ENCODE measurements at regions not wholly inside any gene's neighbourhood (a gene's known extent, or its start where the extent isn't known, plus 50 kb on each side); places are given as distances from the start of the nearest gene placed in this dataset.
"Not testable (repeated sequence)": the region's sequence is repeated elsewhere in the genome, so short reads cannot be mapped to it uniquely, and the experiment has no call there.

- no peaks in the 10 kb centered on the region for H3K9me3 ChIP-seq (ENCODE audit: control insufficient read depth, low read length)
- no peak overlapping the region for H3K4me2 ChIP-seq (ENCODE audit: low read length)
- no peak overlapping the region for H3K4me3 ChIP-seq (ENCODE audit: low read depth, low read length)
- no peak overlapping the region for H3K9ac ChIP-seq
- no peaks in the 10 kb centered on the region for H3K4me1 ChIP-seq
- no peaks in the 10 kb centered on the region for H3K36me3 ChIP-seq (ENCODE audit: control insufficient read depth, insufficient read depth, low read length)
- no peak for TF ChIP-seq CTCF (IDR thresholded peaks at IDR 0.05)
- H3K79me2 ChIP-seq: no peaks in the 10 kb centered on the region
- no peak overlapping the region for H2AFZ ChIP-seq
- no peaks in the 10 kb centered on the region for H3K27me3 ChIP-seq (ENCODE audit: control insufficient read depth, insufficient read depth, low read length)
- H3K27ac ChIP-seq: no peak overlapping the region
Observed at GRCh38 chr9:102178811-102179210, 440.4 kb upstream of the GRIN3A start.

- H2AFZ ChIP-seq; H3K4me2 ChIP-seq (ENCODE audit: low read length); H3K4me3 ChIP-seq (ENCODE audit: low read depth, low read length); H3K79me2 ChIP-seq; H3K27ac ChIP-seq; H3K9me3 ChIP-seq (ENCODE audit: control insufficient read depth, low read length); H3K36me3 ChIP-seq (ENCODE audit: control insufficient read depth, insufficient read depth, low read length); H3K4me1 ChIP-seq; H3K27me3 ChIP-seq (ENCODE audit: control insufficient read depth, insufficient read depth, low read length); H3K9ac ChIP-seq: not testable (repeated sequence)
Observed at GRCh38 chr9:102174202-102174601, 435.8 kb upstream of the GRIN3A start.

GRCh38 chr9:102164247-102164646, 425.8 kb upstream of the GRIN3A start:
- no peak overlapping the region for H3K4me2 ChIP-seq (ENCODE audit: low read length)
- H3K79me2 ChIP-seq: no peaks in the 10 kb centered on the region
- H2AFZ ChIP-seq: no peak overlapping the region
- no peaks in the 10 kb centered on the region for H3K4me1 ChIP-seq
- no peak overlapping the region for H3K27ac ChIP-seq
- no peak overlapping the region for H3K9ac ChIP-seq
- H3K9me3 ChIP-seq (ENCODE audit: control insufficient read depth, low read length): no peaks in the 10 kb centered on the region
- H3K4me3 ChIP-seq (ENCODE audit: low read depth, low read length): no peak overlapping the region
- no peaks in the 10 kb centered on the region for H3K27me3 ChIP-seq (ENCODE audit: control insufficient read depth, insufficient read depth, low read length)
- no peaks in the 10 kb centered on the region for H3K36me3 ChIP-seq (ENCODE audit: control insufficient read depth, insufficient read depth, low read length)
- TF ChIP-seq CTCF (IDR thresholded peaks at IDR 0.05): no peak

- H3K27me3 ChIP-seq (ENCODE audit: control insufficient read depth, insufficient read depth, low read length): not testable (repeated sequence)
Observed at GRCh38 chr9:102153081-102153480, 414.6 kb upstream of the GRIN3A start.

GRCh38 chr9:102135768-102136167, 397.3 kb upstream of the GRIN3A start:
- TF ChIP-seq CTCF (IDR thresholded peaks at IDR 0.05): no peak
- Histone ChIP-seq H3K4me3 (ENCODE audit: low read depth, low read length) (no peak overlapping the region), H3K9ac (no peak overlapping the region), H3K4me2 (ENCODE audit: low read length) (no peak overlapping the region), H3K4me1 (no peaks in the 10 kb centered on the region), H3K79me2 (no peaks in the 10 kb centered on the region), H3K9me3 (ENCODE audit: control insufficient read depth, low read length) (no peaks in the 10 kb centered on the region), H3K27ac (no peak overlapping the region), H3K36me3 (ENCODE audit: control insufficient read depth, insufficient read depth, low read length) (no peaks in the 10 kb centered on the region), H2AFZ (no peak overlapping the region), H3K27me3 (ENCODE audit: control insufficient read depth, insufficient read depth, low read length) (no peaks in the 10 kb centered on the region)

More at GRCh38 chr9:102153081-102153480, 414.6 kb upstream of the GRIN3A start:
- H3K9ac ChIP-seq; H3K4me1 ChIP-seq; H3K79me2 ChIP-seq; H3K4me2 ChIP-seq (ENCODE audit: low read length); H3K36me3 ChIP-seq (ENCODE audit: control insufficient read depth, insufficient read depth, low read length); H3K9me3 ChIP-seq (ENCODE audit: control insufficient read depth, low read length); H2AFZ ChIP-seq; H3K4me3 ChIP-seq (ENCODE audit: low read depth, low read length); H3K27ac ChIP-seq: not testable (repeated sequence)

- H3K27me3 ChIP-seq (ENCODE audit: control insufficient read depth, insufficient read depth, low read length): no peaks in the 10 kb centered on the region
- H3K36me3 ChIP-seq (ENCODE audit: control insufficient read depth, insufficient read depth, low read length): no peaks in the 10 kb centered on the region
- H3K9me3 ChIP-seq (ENCODE audit: control insufficient read depth, low read length): no peaks in the 10 kb centered on the region
- no peak overlapping the region for H3K4me2 ChIP-seq (ENCODE audit: low read length)
- H3K27ac ChIP-seq: no peak overlapping the region
- H3K4me3 ChIP-seq (ENCODE audit: low read depth, low read length): no peak overlapping the region
- no peak overlapping the region for H2AFZ ChIP-seq
- no peak for TF ChIP-seq CTCF (IDR thresholded peaks at IDR 0.05)
- H3K4me1 ChIP-seq: no peaks in the 10 kb centered on the region
- H3K9ac ChIP-seq: no peak overlapping the region
- H3K79me2 ChIP-seq: no peaks in the 10 kb centered on the region
Observed at GRCh38 chr9:102124465-102124864, 386.0 kb upstream of the GRIN3A start.
